ENCODE measurements at regions not wholly inside any gene's neighbourhood (a gene's known extent, or its start where the extent isn't known, plus 50 kb on each side); places are given as distances from the start of the nearest gene placed in this dataset.
A peak's percentile ranks its signal among the peaks of the same experiment; 100 is the strongest.

- DNase-seq (ENCODE audit: low spot score), result no peak
Observed at GRCh38 chr2:88283886-88284592, 113.9 kb downstream of the THNSL2 start.

GRCh38 chr2:88281302-88282217, 111.4 kb downstream of the THNSL2 start:
- no peak for DNase-seq (ENCODE audit: low spot score)

- no peak for DNase-seq (ENCODE audit: low spot score)
Observed at GRCh38 chr2:88269836-88270235, 99.7 kb downstream of the THNSL2 start.

GRCh38 chr2:88265352-88266303, 95.5 kb downstream of the THNSL2 start:
- peak; percentile 56 for DNase-seq (ENCODE audit: low spot score)

GRCh38 chr2:88263861-88264260, 93.7 kb downstream of the THNSL2 start:
- DNase-seq (ENCODE audit: low spot score), result no peak

GRCh38 chr2:88261725-88262124, 91.6 kb downstream of the THNSL2 start:
- no peak for DNase-seq (ENCODE audit: low spot score)

- no peak for DNase-seq (ENCODE audit: low spot score)
Observed at GRCh38 chr2:88258208-88258607, 88.1 kb downstream of the THNSL2 start.

- DNase-seq (ENCODE audit: low spot score), result peak; percentile 36
Observed at GRCh38 chr2:88254437-88255091, 84.4 kb downstream of the THNSL2 start.

GRCh38 chr2:88253997-88254396, 83.9 kb downstream of the THNSL2 start:
- DNase-seq (ENCODE audit: low spot score), result no peak

- DNase-seq (ENCODE audit: low spot score), result no peak
Observed at GRCh38 chr2:88253375-88253774, 83.2 kb downstream of the THNSL2 start.

- DNase-seq (ENCODE audit: low spot score), result no peak
Observed at GRCh38 chr2:88252646-88253045, 82.5 kb downstream of the THNSL2 start.

GRCh38 chr2:88252111-88252510, 82.0 kb downstream of the THNSL2 start:
- no peak for DNase-seq (ENCODE audit: low spot score)

- no peak for DNase-seq (ENCODE audit: low spot score)
Observed at GRCh38 chr2:88250404-88250803, 80.3 kb downstream of the THNSL2 start.

GRCh38 chr2:88248280-88248828, 78.2 kb downstream of the THNSL2 start:
- no peak for DNase-seq (ENCODE audit: low spot score)

GRCh38 chr2:88247531-88247930, 77.4 kb downstream of the THNSL2 start:
- DNase-seq (ENCODE audit: low spot score), result peak; percentile 7

- no peak for DNase-seq (ENCODE audit: low spot score)
Observed at GRCh38 chr2:88245109-88245508, 75.0 kb downstream of the THNSL2 start.

GRCh38 chr2:88239781-88240180, 69.6 kb downstream of the THNSL2 start:
- DNase-seq (ENCODE audit: low spot score), result no peak

GRCh38 chr2:88236666-88237065, 66.5 kb downstream of the THNSL2 start:
- DNase-seq (ENCODE audit: low spot score), result no peak

All from RKO (cell line).